ENCODE measurements at regions not wholly inside any gene's neighbourhood (a gene's known extent, or its start where the extent isn't known, plus 50 kb on each side); places are given as distances from the start of the nearest gene placed in this dataset.

GRCh38 chr2:3042601-3043585, 334.7 kb downstream of the EIPR1 start:
- TF ChIP-seq CTCF (IDR thresholded peaks at IDR 0.05) (no peak), POLR2A (IDR thresholded peaks at IDR 0.05) (no peak)

Measured in body of pancreas (tissue), 4 donors.